K562 (cell line): ENCODE measurements at regions not wholly inside any gene's neighbourhood (a gene's known extent, or its start where the extent isn't known, plus 50 kb on each side); places are given as distances from the start of the nearest gene placed in this dataset.

Experiments
- ATAC-seq: fragments of 200-7000 bp; cut with Tn5 transposase; 3 replicates; pipeline ENCODE4 v1.9.1; 2020; ENCODE audit warnings: moderate library complexity
- BruUV-seq: library from RNA; stranded (reverse); fragments of 400-500 nt; replicated peaks from 2 replicates; lab custom pipeline; 2021; lab: Mats Ljungman, UMichigan
- CTCF ChIA-PET: fragments of 300-600 bp; formaldehyde crosslinking; extraction: SDS; loops from one replicate; lab custom pipeline; 2021; ENCODE audit warnings: low intra/inter-chr PET ratio; lab: Yijun Ruan, JAX
- POLR2A ChIA-PET: fragments of 300-600, 350-650 bp; sonication (Branson Sonifier 250); formaldehyde crosslinking; extraction: SDS; loops from one replicate; lab custom pipeline; 2021; ENCODE audit warnings: antibody characterized with exemption, inconsistent platforms; lab: Yijun Ruan, JAX
- DNase-seq, 4 experiments: peaks; one replicate each; pipeline versions ENCODE4 v3.0.0 to v3.0.0-alpha.2; 2011 to 2018; ENCODE audit warnings: low spot score in 3 of 4, mixed read lengths in 3 of 4; ENCODE audit errors: extremely low read depth in 1 of 4
- FAIRE-seq: peaks from 2 replicates; lab custom pipeline; 2011; peaks lifted over from hg19 to GRCh38; lab: Jason Lieb, UNC
- H2AFZ ChIP-seq: 2 replicates; pipeline ENCODE4 v1.6.0; 2011; ENCODE audit warnings: low read depth, low read length, control low read depth, inconsistent platforms
- H3K27ac ChIP-seq: fragments of 200-600 bp; 3 replicates; pipeline ENCODE4 v1.8.0; 2011; ENCODE audit warnings: low read depth, mild to moderate bottlenecking, control low read depth, inconsistent platforms, low read length, moderate library complexity, mixed read lengths; ENCODE audit errors: extremely low read depth
- H3K27me3 ChIP-seq, 2 experiments: fragments of 300-600 bp in 1 of 2; 2 replicates in 1 of 2; 3 replicates in 1 of 2; pipeline versions ENCODE4 v1.6.0 to v1.8.0; 2011; ENCODE audit warnings: inconsistent platforms in 2 of 2, low read length in 2 of 2, mild to moderate bottlenecking in 1 of 2, mixed read lengths in 1 of 2, moderate library complexity in 1 of 2; ENCODE audit not compliant: control insufficient read depth in 2 of 2, insufficient read depth in 2 of 2
- H3K36me3 ChIP-seq: fragments of 300-600 bp; 3 replicates; pipeline ENCODE4 v1.8.0; 2011; ENCODE audit warnings: mild to moderate bottlenecking, low read length, inconsistent platforms; ENCODE audit not compliant: control insufficient read depth, insufficient read depth
- H3K4me1 ChIP-seq, 2 experiments: fragments of 200-600 bp in 1 of 2; replicated peaks in 1 of 2; 2 replicates in 1 of 2; 3 replicates in 1 of 2; pipeline versions ENCODE4 v1.5.1 to v1.8.0; 2011; ENCODE audit warnings: inconsistent platforms in 2 of 2, low read length in 2 of 2, mild to moderate bottlenecking in 1 of 2, mixed read lengths in 1 of 2, moderate library complexity in 1 of 2; ENCODE audit not compliant: control insufficient read depth in 2 of 2, insufficient read depth in 2 of 2
- H3K4me2 ChIP-seq: 2 replicates; pipeline ENCODE4 v1.6.1; 2011; ENCODE audit warnings: low read length, control low read depth, inconsistent platforms, mixed read lengths; ENCODE audit not compliant: insufficient read depth
- H3K4me3 ChIP-seq: fragments of 200-600 bp; sonication (generic), shearing (Covaris generic); 2 replicates; pipeline ENCODE4 v1.5.1; 2016; ENCODE audit warnings: control low read depth, inconsistent platforms
- H3K79me2 ChIP-seq: fragments of 200-600 bp; 3 replicates; pipeline ENCODE4 v1.8.0; 2011; ENCODE audit warnings: low read length, inconsistent platforms; ENCODE audit not compliant: control insufficient read depth, insufficient read depth
- H3K9ac ChIP-seq, 2 experiments: 2 replicates each; pipeline versions ENCODE4 v1.6.0 to v1.6.1; 2011; ENCODE audit warnings: low read depth in 2 of 2, low read length in 2 of 2, control low read depth in 1 of 2, inconsistent platforms in 1 of 2, mild to moderate bottlenecking in 1 of 2, mixed read lengths in 1 of 2; ENCODE audit not compliant: insufficient read depth in 1 of 2
- H3K9me1 ChIP-seq: one replicate; pipeline ENCODE4 v1.6.0; 2011; ENCODE audit warnings: inconsistent platforms, mild to moderate bottlenecking, low read length, moderate library complexity; ENCODE audit not compliant: control insufficient read depth, insufficient read depth
- H3K9me3 ChIP-seq: replicated peaks from 2 replicates; pipeline ENCODE4 v1.5.1; 2011; ENCODE audit warnings: low read depth, low read length, inconsistent platforms; ENCODE audit not compliant: control insufficient read depth, insufficient read depth
- H4K20me1 ChIP-seq: replicated peaks from 2 replicates; pipeline ENCODE4 v1.6.1; 2011; ENCODE audit warnings: low read length, inconsistent platforms, mixed read lengths; ENCODE audit not compliant: control insufficient read depth, insufficient read depth
- CBFB ChIP-seq: sonication (generic); formaldehyde crosslinking; IDR thresholded peaks from 2 replicates; pipeline ENCODE4 v1.4.0; 2020; ENCODE audit warnings: mild to moderate bottlenecking, missing genetic modification reagents
- CTCF ChIP-seq, 3 experiments: IDR thresholded peaks in 2 of 3; conservative IDR thresholded peaks in 1 of 3; 2 replicates each; pipeline ENCODE4 v1.5.1; 2011 to 2012; ENCODE audit warnings: low read length in 3 of 3, mild to moderate bottlenecking in 3 of 3, control low read depth in 2 of 3, improper control_type of control experiment in 1 of 3, inconsistent platforms in 1 of 3, low read depth in 1 of 3, mixed read lengths in 1 of 3, moderate library complexity in 1 of 3; ENCODE audit not compliant: insufficient read depth in 2 of 3
- ETS2 ChIP-seq: IDR thresholded peaks from 2 replicates; pipeline ENCODE4 v1.6.1; 2016; ENCODE audit warnings: borderline replicate concordance, missing genetic modification characterization, mild to moderate bottlenecking, moderate library complexity, missing compliant biosample characterization; ENCODE audit not compliant: poor library complexity, severe bottlenecking
- RNF2 ChIP-seq: sonication (generic); IDR thresholded peaks from 2 replicates; pipeline ENCODE4 v1.6.1; 2016
- SRSF9 ChIP-seq: fragments of 200-400 bp; formaldehyde crosslinking; IDR thresholded peaks from 2 replicates; pipeline ENCODE4 v1.6.1; 2017; ENCODE audit warnings: low read depth, low read length, borderline replicate concordance
- TAF15 ChIP-seq: fragments of 200-400 bp; formaldehyde crosslinking; IDR thresholded peaks from 2 replicates; pipeline ENCODE4 v1.6.1; 2017; ENCODE audit warnings: mild to moderate bottlenecking, low read depth, low read length, moderate library complexity
- TFAP4 ChIP-seq: sonication (generic); formaldehyde crosslinking; IDR thresholded peaks from 2 replicates; pipeline ENCODE4 v1.8.0; 2022; ENCODE audit warnings: missing genetic modification reagents, mild to moderate bottlenecking, moderate library complexity, borderline replicate concordance
- ZFX ChIP-seq: sonication (generic); formaldehyde crosslinking; IDR thresholded peaks from 2 replicates; pipeline ENCODE4 v1.8.0; 2022; ENCODE audit warnings: mild to moderate bottlenecking, missing genetic modification reagents, moderate library complexity
- ZNF395 ChIP-seq: fragments of 200-800 bp; sonication (Bioruptor generic); IDR thresholded peaks from 2 replicates; pipeline ENCODE4 v1.6.1; 2017; ENCODE audit warnings: missing genetic modification characterization, missing compliant biosample characterization
- ZNF76 ChIP-seq: fragments of 250-450 bp; sonication (Bioruptor Pico); IDR thresholded peaks from 2 replicates; pipeline ENCODE4 v1.4.0; 2020; ENCODE audit warnings: mild to moderate bottlenecking, moderate library complexity, borderline replicate concordance
- WGBS: fragments of 100-300 bp; shearing (Covaris generic); methylation state at CpG from one replicate; pipeline ENCODE4 v1.1.6; 2016; ENCODE audit warnings: low coverage, mixed read lengths; ENCODE audit not compliant: insufficient coverage; ENCODE audit errors: missing lambda C conversion rate; 5-methylcytosine and 5-hydroxymethylcytosine counted together
- in situ Hi-C: fragments of 300-500 bp; cut with MboI; formaldehyde crosslinking; loops from 4 replicates; pipeline ENCODE4 v1.15.0; 2018; ENCODE audit warnings: inconsistent platforms, mixed read lengths
- intact Hi-C: fragments of 100-400 bp; cut with micrococcal nuclease; formaldehyde crosslinking; loops from 2 replicates; pipeline ENCODE4 v1.14.2; 2022

GRCh38 chr12:23008623-23009022, 383.7 kb downstream of the ETNK1 start:
- H3K36me3 ChIP-seq = no peaks in the 10 kb centered on the region
- POLR2A ChIA-PET = interaction anchor here (0.7 kb wide), 1 partner anchor 69 kb away, joined by 4 read pairs; no protein-coding TSS in a partner anchor
- no peaks in the 10 kb centered on the region for H3K9me3 ChIP-seq
- DNase-seq = no peak
- TF ChIP-seq TAF15 = no peak
- no peak for TF ChIP-seq TFAP4 (CRISPR knock-in tag)
- no peak for TF ChIP-seq ETS2
- TF ChIP-seq RNF2 = no peak
- no peaks in the 10 kb centered on the region for H3K79me2 ChIP-seq
- no peak for ATAC-seq
- in situ Hi-C loops = no loop called here
- FAIRE-seq = no peak
- H3K27ac ChIP-seq = no peak overlapping the region
- no peaks in the 10 kb centered on the region for H3K4me1 ChIP-seq
- BruUV-seq = no TSS peak
- H3K4me2 ChIP-seq = no peak overlapping the region
- H4K20me1 ChIP-seq = no peaks in the 10 kb centered on the region
- no peak overlapping the region for H3K4me3 ChIP-seq
- intact Hi-C loops = no loop called here
- no peak overlapping the region for H3K9ac ChIP-seq
- no peaks in the 10 kb centered on the region for H3K9me1 ChIP-seq
- WGBS = 8% methylated on average over 5 of the region's 5 CpGs
- no peaks in the 10 kb centered on the region for H3K27me3 ChIP-seq
- H2AFZ ChIP-seq = no peak overlapping the region
- CTCF ChIA-PET = no interaction called here

GRCh38 chr12:23014749-23015148, 389.8 kb downstream of the ETNK1 start:
- DNase-seq (no peak), ATAC-seq (no peak), FAIRE-seq (no peak)
- H3K9me1 ChIP-seq = no peaks in the 10 kb centered on the region
- no peaks in the 10 kb centered on the region for H3K4me1 ChIP-seq
- H3K9ac ChIP-seq = no peak overlapping the region
- no TSS peak for BruUV-seq
- H2AFZ ChIP-seq = no peak overlapping the region
- intact Hi-C loops (no loop called here), in situ Hi-C loops (no loop called here)
- H4K20me1 ChIP-seq = no peaks in the 10 kb centered on the region
- no peak overlapping the region for H3K4me3 ChIP-seq
- no peak overlapping the region for H3K27ac ChIP-seq
- no peaks in the 10 kb centered on the region for H3K9me3 ChIP-seq
- POLR2A ChIA-PET = no interaction called here
- no peaks in the 10 kb centered on the region for H3K27me3 ChIP-seq
- CTCF ChIA-PET = no interaction called here
- no peaks in the 10 kb centered on the region for H3K79me2 ChIP-seq
- TF ChIP-seq ZNF395 (CRISPR knock-in tag) (no peak), ZFX (CRISPR knock-in tag) (no peak), CTCF (IDR thresholded peaks at IDR 0.05 in 2 of 3, conservative IDR thresholded peaks at IDR 0.05 in 1 of 3; ENCODE audit: insufficient read depth in 2 of 3, low read depth in 1 of 3, low read length in 3 of 3) (0 out of 6 replicates have a peak, but pooled peaks of 1 of the 3 experiments have one; percentile 8), CBFB (CRISPR knock-in tag) (no peak), ZNF76 (CRISPR knock-in tag) (no peak), SRSF9 (no peak)
- H3K36me3 ChIP-seq = no peaks in the 10 kb centered on the region
- H3K4me2 ChIP-seq = no peak overlapping the region
